ENCODE measurements at regions not wholly inside any gene's neighbourhood (a gene's known extent, or its start where the extent isn't known, plus 50 kb on each side); places are given as distances from the start of the nearest gene placed in this dataset.

GRCh38 chr12:19741132-19741489, 301.8 kb downstream of the AEBP2 start:
- H3K4me3 ChIP-seq (ENCODE audit: low read depth, low read length), result no peak overlapping the region
- DNase-seq (ENCODE audit: low read depth), result no peak
- TF ChIP-seq CTCF (IDR thresholded peaks at IDR 0.05; ENCODE audit: insufficient read depth, low read length, poor library complexity, severe bottlenecking), result no peak
- no peaks in the 10 kb centered on the region for H3K27me3 ChIP-seq (ENCODE audit: control insufficient read depth, insufficient read depth, low read length)
- no peaks in the 10 kb centered on the region for H3K36me3 ChIP-seq (ENCODE audit: control insufficient read depth, insufficient read depth, low read length)

GRCh38 chr12:19744705-19745218, 305.5 kb downstream of the AEBP2 start:
- DNase-seq (ENCODE audit: low read depth), result no peak
- Histone ChIP-seq H3K36me3 (ENCODE audit: control insufficient read depth, insufficient read depth, low read length) (no peaks in the 10 kb centered on the region), H3K4me3 (ENCODE audit: low read depth, low read length) (no peak overlapping the region), H3K27me3 (ENCODE audit: control insufficient read depth, insufficient read depth, low read length) (no peaks in the 10 kb centered on the region)
- no peak for TF ChIP-seq CTCF (IDR thresholded peaks at IDR 0.05; ENCODE audit: insufficient read depth, low read length, poor library complexity, severe bottlenecking)

- Histone ChIP-seq H3K36me3 (ENCODE audit: control insufficient read depth, insufficient read depth, low read length) (no peaks in the 10 kb centered on the region), H3K4me3 (ENCODE audit: low read depth, low read length) (no peak overlapping the region), H3K27me3 (ENCODE audit: control insufficient read depth, insufficient read depth, low read length) (no peaks in the 10 kb centered on the region)
- no peak for DNase-seq (ENCODE audit: low read depth)
- TF ChIP-seq CTCF (IDR thresholded peaks at IDR 0.05; ENCODE audit: insufficient read depth, low read length, poor library complexity, severe bottlenecking), result no peak
Observed at GRCh38 chr12:19746471-19746870, 307.2 kb downstream of the AEBP2 start.

- no peak overlapping the region for H3K4me3 ChIP-seq (ENCODE audit: low read depth, low read length)
- no peak for TF ChIP-seq CTCF (IDR thresholded peaks at IDR 0.05; ENCODE audit: insufficient read depth, low read length, poor library complexity, severe bottlenecking)
- no peaks in the 10 kb centered on the region for H3K36me3 ChIP-seq (ENCODE audit: control insufficient read depth, insufficient read depth, low read length)
- DNase-seq (ENCODE audit: low read depth), result no peak
- H3K27me3 ChIP-seq (ENCODE audit: control insufficient read depth, insufficient read depth, low read length), result no peaks in the 10 kb centered on the region
Observed at GRCh38 chr12:19749906-19750574, 310.7 kb downstream of the AEBP2 start.

- no peak for DNase-seq (ENCODE audit: low read depth)
- no peak for TF ChIP-seq CTCF (IDR thresholded peaks at IDR 0.05; ENCODE audit: insufficient read depth, low read length, poor library complexity, severe bottlenecking)
Observed at GRCh38 chr12:19751078-19751477, 311.8 kb downstream of the AEBP2 start.

GRCh38 chr12:19752712-19753111, 313.4 kb downstream of the AEBP2 start:
- no peak for TF ChIP-seq CTCF (IDR thresholded peaks at IDR 0.05; ENCODE audit: insufficient read depth, low read length, poor library complexity, severe bottlenecking)
- Histone ChIP-seq H3K36me3 (ENCODE audit: control insufficient read depth, insufficient read depth, low read length) (no peaks in the 10 kb centered on the region), H3K27me3 (ENCODE audit: control insufficient read depth, insufficient read depth, low read length) (no peaks in the 10 kb centered on the region), H3K4me3 (ENCODE audit: low read depth, low read length) (no peak overlapping the region)
- no peak for DNase-seq (ENCODE audit: low read depth)

More at GRCh38 chr12:19751078-19751477, 311.8 kb downstream of the AEBP2 start:
- no peak overlapping the region for H3K4me3 ChIP-seq (ENCODE audit: low read depth, low read length)
- no peaks in the 10 kb centered on the region for H3K36me3 ChIP-seq (ENCODE audit: control insufficient read depth, insufficient read depth, low read length)
- H3K27me3 ChIP-seq (ENCODE audit: control insufficient read depth, insufficient read depth, low read length), result no peaks in the 10 kb centered on the region

Data from kidney epithelial cell (primary cell).